ENCODE measurements at regions not wholly inside any gene's neighbourhood (a gene's known extent, or its start where the extent isn't known, plus 50 kb on each side); places are given as distances from the start of the nearest gene placed in this dataset.

- no peak for DNase-seq (ENCODE audit: low spot score)
- Histone ChIP-seq H3K4me1 (ENCODE audit: control insufficient read depth in 4 of 4, insufficient read depth in 4 of 4, low read length in 3 of 4) (no peaks in the 10 kb centered on the region), H3K4me3 (ENCODE audit: low read depth in 1 of 3, low read length in 3 of 3) (no peak overlapping the region), H3K9me3 (ENCODE audit: control insufficient read depth in 4 of 4, low read length in 3 of 4) (no peaks in the 10 kb centered on the region), H3K27me3 (ENCODE audit: control insufficient read depth in 4 of 4, insufficient read depth in 4 of 4, low read length in 3 of 4) (no peaks in the 10 kb centered on the region), H3K9ac (ENCODE audit: low read depth in 1 of 2, low read length in 2 of 2) (no peak overlapping the region), H3K36me3 (ENCODE audit: control insufficient read depth in 4 of 4, insufficient read depth in 3 of 4, low read depth in 1 of 4, low read length in 3 of 4) (no peaks in the 10 kb centered on the region), H3K27ac (ENCODE audit: low read depth in 1 of 2, low read length in 2 of 2) (no peak overlapping the region)
- 63% methylated on average over 2 of the region's 2 CpGs for WGBS
- TF ChIP-seq HNF4A (conservative IDR thresholded peaks at IDR 0.05) (no peak), NR2F2 (IDR thresholded peaks at IDR 0.05) (no peak), REST (IDR thresholded peaks at IDR 0.05) (no peak), CTCF (IDR thresholded peaks at IDR 0.05; ENCODE audit: low read depth, low read length, missing input control) (no peak), FOXA1 (IDR thresholded peaks at IDR 0.05) (no peak), EGR1 (IDR thresholded peaks at IDR 0.05; ENCODE audit: low read depth in 2 of 2) (no peak), ATF3 (IDR thresholded peaks at IDR 0.05) (no peak), YY1 (IDR thresholded peaks at IDR 0.05) (no peak), HNF4G (IDR thresholded peaks at IDR 0.05) (no peak), MAX (IDR thresholded peaks at IDR 0.05) (no peak), GABPA (IDR thresholded peaks at IDR 0.05 in 1 of 2, conservative IDR thresholded peaks at IDR 0.05 in 1 of 2) (no peak), RAD21 (IDR thresholded peaks at IDR 0.05) (no peak), RXRA (IDR thresholded peaks at IDR 0.05) (no peak), FOXA2 (IDR thresholded peaks at IDR 0.05) (no peak), TAF1 (conservative IDR thresholded peaks at IDR 0.05) (no peak), ZBTB33 (IDR thresholded peaks at IDR 0.05) (no peak), JUND (IDR thresholded peaks at IDR 0.05) (no peak)
Observed at GRCh38 chr13:33577007-33577406, 240.9 kb upstream of the RFC3 start.

- no peak overlapping the region for H3K9ac ChIP-seq (ENCODE audit: low read depth in 1 of 2, low read length in 2 of 2)
- no peaks in the 10 kb centered on the region for H3K9me3 ChIP-seq (ENCODE audit: control insufficient read depth in 4 of 4, low read length in 3 of 4)
- H3K4me1 ChIP-seq (ENCODE audit: control insufficient read depth in 4 of 4, insufficient read depth in 4 of 4, low read length in 3 of 4), result no peaks in the 10 kb centered on the region
- H3K4me3 ChIP-seq (ENCODE audit: low read depth in 1 of 3, low read length in 3 of 3), result no peak overlapping the region
- DNase-seq (ENCODE audit: low spot score), result no peak
- 87% methylated on average over 2 of the region's 2 CpGs for WGBS
- no peaks in the 10 kb centered on the region for H3K27me3 ChIP-seq (ENCODE audit: control insufficient read depth in 4 of 4, insufficient read depth in 4 of 4, low read length in 3 of 4)
- TF ChIP-seq JUND (IDR thresholded peaks at IDR 0.05) (no peak), GABPA (IDR thresholded peaks at IDR 0.05 in 1 of 2, conservative IDR thresholded peaks at IDR 0.05 in 1 of 2) (no peak), NR2F2 (IDR thresholded peaks at IDR 0.05) (no peak), RAD21 (IDR thresholded peaks at IDR 0.05) (no peak), YY1 (IDR thresholded peaks at IDR 0.05) (no peak)
- H3K27ac ChIP-seq (ENCODE audit: low read depth in 1 of 2, low read length in 2 of 2), result no peak overlapping the region
- H3K36me3 ChIP-seq (ENCODE audit: control insufficient read depth in 4 of 4, insufficient read depth in 3 of 4, low read depth in 1 of 4, low read length in 3 of 4), result no peaks in the 10 kb centered on the region
Observed at GRCh38 chr13:33578786-33579185, 239.2 kb upstream of the RFC3 start.
